GM19452 (cell line): ENCODE measurements at regions not wholly inside any gene's neighbourhood (a gene's known extent, or its start where the extent isn't known, plus 50 kb on each side); places are given as distances from the start of the nearest gene placed in this dataset.

Source experiments
- ATAC-seq: cut with Tn5 transposase; IDR thresholded peaks from one replicate; pipeline ENCODE4 v1.9.1; 2021; ENCODE audit not compliant: unreplicated experiment

- ATAC-seq: no peak
Measured at GRCh38 chr20:17795003-17795402, 95.2 kb downstream of the BANF2 start.

- ATAC-seq: no peak
Measured at GRCh38 chr20:17794400-17794799, 94.6 kb downstream of the BANF2 start.

DNA sequence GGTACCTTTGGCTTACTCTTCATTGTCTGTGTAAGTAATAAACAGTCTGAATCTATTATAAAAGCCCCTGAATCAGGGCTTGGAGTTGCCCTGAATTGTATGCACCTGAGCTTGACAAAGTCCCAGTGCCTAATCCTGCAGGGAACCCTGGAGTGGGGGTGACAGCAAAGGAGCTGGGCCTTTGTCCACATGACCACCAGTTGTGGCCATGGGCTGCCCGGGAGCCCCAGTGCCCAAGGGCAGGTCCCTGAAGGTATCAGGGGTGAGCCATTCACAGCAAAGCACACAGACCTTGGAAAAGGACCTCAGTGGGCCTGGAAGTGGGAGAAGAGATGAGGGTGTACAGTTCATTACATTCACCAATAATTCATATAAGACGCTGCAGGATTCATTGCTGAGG lies 94.2 kb downstream of the BANF2 start:
- ATAC-seq: no peak

GRCh38 chr20:17790296-17790695 lies 90.5 kb downstream of the BANF2 start:
- no peak for ATAC-seq

- ATAC-seq: no peak
Measured at GRCh38 chr20:17787816-17788215, 88.0 kb downstream of the BANF2 start.

DNA sequence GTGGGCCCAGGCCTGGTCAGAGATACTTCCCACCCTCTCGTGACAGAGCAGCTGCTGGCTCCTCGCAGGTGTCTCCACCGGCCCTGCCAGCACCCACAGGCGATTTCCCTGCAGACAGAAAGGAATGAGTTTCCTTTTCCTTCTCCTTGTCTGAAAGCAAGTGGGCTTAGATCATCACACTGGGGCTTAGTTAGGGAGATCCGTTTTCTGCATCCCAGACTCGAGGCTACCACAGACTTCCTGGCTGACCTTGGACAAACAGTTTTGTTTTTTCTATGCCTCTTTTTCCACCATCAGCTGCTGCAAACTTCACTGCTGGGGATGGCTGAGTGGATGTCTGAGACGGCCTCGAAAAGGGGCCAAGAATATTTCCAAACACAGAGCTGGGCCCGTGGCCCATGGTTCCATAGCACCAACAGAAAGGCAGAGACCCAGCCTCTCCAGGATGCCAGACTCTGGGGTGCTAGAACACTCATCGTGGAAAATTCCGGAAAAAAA lies 86.5 kb downstream of the BANF2 start:
- ATAC-seq: no peak
